Neural progenitor cell (in vitro differentiated cells): ENCODE measurements at regions not wholly inside any gene's neighbourhood (a gene's known extent, or its start where the extent isn't known, plus 50 kb on each side); places are given as distances from the start of the nearest gene placed in this dataset.

ENCODE experiments used
- DNase-seq: peaks from one replicate; pipeline ENCODE4 v3.0.0-alpha.2; 2016; ENCODE audit warnings: low spot score
- H2AFZ ChIP-seq: fragments of 200-600 bp; sonication (generic); replicated peaks from 2 replicates; pipeline ENCODE4 v1.6.1; 2016; ENCODE audit warnings: antibody characterized with exemption
- H3F3A ChIP-seq: fragments of 200-600 bp; sonication (generic); 2 replicates; pipeline ENCODE4 v1.6.1; 2016; ENCODE audit warnings: antibody characterized with exemption, low read depth
- H3K27ac ChIP-seq: fragments of 200-600 bp; sonication (generic); 2 replicates; pipeline ENCODE4 v1.5.1; 2016; ENCODE audit warnings: mild to moderate bottlenecking
- H3K27me3 ChIP-seq: fragments of 200-600 bp; sonication (generic); 2 replicates; pipeline ENCODE4 v1.6.1; 2016; ENCODE audit warnings: mild to moderate bottlenecking, moderate library complexity
- H3K36me3 ChIP-seq: fragments of 200-600 bp; sonication (generic); 2 replicates; pipeline ENCODE4 v1.5.1; 2016
- H3K4me1 ChIP-seq: fragments of 200-600 bp; sonication (generic); 2 replicates; pipeline ENCODE4 v1.6.1; 2016; ENCODE audit warnings: mixed run types
- H3K4me2 ChIP-seq: fragments of 200-600 bp; sonication (generic); 2 replicates; pipeline ENCODE4 v1.6.1; 2016
- H3K4me3 ChIP-seq: fragments of 200-600 bp; sonication (generic); 2 replicates; pipeline ENCODE4 v1.5.1; 2016
- H3K79me2 ChIP-seq: fragments of 200-600 bp; sonication (generic); 2 replicates; pipeline ENCODE4 v1.6.1; 2016; ENCODE audit warnings: low read depth
- H3K9ac ChIP-seq: fragments of 200-600 bp; sonication (generic); 2 replicates; pipeline ENCODE4 v1.6.1; 2016
- H3K9me3 ChIP-seq: fragments of 200-600 bp; sonication (generic); 2 replicates; pipeline ENCODE4 v1.5.1; 2016; ENCODE audit warnings: low read depth
- H4K20me1 ChIP-seq: fragments of 200-600 bp; sonication (generic); 2 replicates; pipeline ENCODE4 v1.6.1; 2016; ENCODE audit warnings: low read depth
- H3K27ac Mint-ChIP-seq: 3 replicates; pipeline ENCODE4 v1.8.0; 2021; ENCODE audit warnings: mixed read lengths
- H3K27me3 Mint-ChIP-seq: 2 replicates; pipeline ENCODE4 v1.8.0; 2022; ENCODE audit warnings: low read depth, mild to moderate bottlenecking, inconsistent platforms, moderate library complexity, mixed read lengths; ENCODE audit not compliant: insufficient read depth
- H3K36me3 Mint-ChIP-seq: 3 replicates; pipeline ENCODE4 v1.8.0; 2021; ENCODE audit warnings: mixed read lengths
- H3K4me1 Mint-ChIP-seq: 3 replicates; pipeline ENCODE4 v1.8.0; 2021; ENCODE audit warnings: mixed read lengths
- H3K4me3 Mint-ChIP-seq: 3 replicates; pipeline ENCODE4 v1.8.0; 2021; ENCODE audit warnings: mild to moderate bottlenecking, moderate library complexity, mixed read lengths
- H3K9me3 Mint-ChIP-seq: 3 replicates; pipeline ENCODE4 v1.8.0; 2020; ENCODE audit warnings: mixed read lengths
- EZH2 ChIP-seq: fragments of 200-600 bp; sonication (generic); IDR thresholded peaks from 2 replicates; pipeline ENCODE4 v1.6.1; 2017; ENCODE audit warnings: antibody characterized with exemption, mild to moderate bottlenecking, moderate library complexity
- EZH2phosphoT487 ChIP-seq: fragments of 200-600 bp; sonication (generic); IDR thresholded peaks from 2 replicates; pipeline ENCODE4 v1.6.1; 2017; ENCODE audit warnings: antibody characterized with exemption
- TF ChIP-seq, protein P1 (sequence below): fragments of 200-600 bp; sonication (generic); IDR thresholded peaks from 2 replicates; pipeline ENCODE4 v1.5.1; 2017; ENCODE audit warnings: antibody characterized with exemption, mild to moderate bottlenecking

DNA sequence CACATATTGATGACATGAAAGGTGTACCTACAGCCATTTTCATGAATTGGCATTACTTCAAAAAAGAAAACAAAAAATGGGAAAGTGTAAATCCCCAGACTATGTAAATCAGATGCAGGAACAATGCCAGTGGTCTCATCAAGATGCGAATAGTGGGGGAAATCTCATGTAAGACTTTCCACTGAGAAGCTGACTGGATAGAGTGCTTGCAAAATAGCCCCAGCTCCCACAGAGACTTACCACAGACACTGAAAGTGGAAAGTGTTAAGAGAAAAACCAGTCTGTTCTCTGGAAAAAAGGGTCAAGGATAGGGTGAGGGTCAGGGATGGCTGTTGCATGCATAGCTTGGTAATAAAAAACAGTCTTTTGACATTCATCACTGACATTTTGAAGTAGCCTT lies 73.2 kb upstream of the ARMCX2 start:
- no peak overlapping the region for H2AFZ ChIP-seq
- H3K27me3 ChIP-seq: no peaks in the 10 kb centered on the region
- Mint-ChIP-seq H3K36me3 (no peaks in the 10 kb centered on the region), H3K9me3 (peaks cover 6% of the 10 kb centered on the region), H3K27me3 (no peaks in the 10 kb centered on the region), H3K27ac (no peak overlapping the region), H3K4me1 (no peaks in the 10 kb centered on the region), H3K4me3 (no peak overlapping the region)
- no peaks in the 10 kb centered on the region for H3K4me1 ChIP-seq
- no peaks in the 10 kb centered on the region for H3K79me2 ChIP-seq
- no peaks in the 10 kb centered on the region for H3K9me3 ChIP-seq
- H3K9ac ChIP-seq: no peak overlapping the region
- H4K20me1 ChIP-seq: no peaks in the 10 kb centered on the region
- H3K27ac ChIP-seq: no peak overlapping the region
- no peak for DNase-seq
- no peaks in the 10 kb centered on the region for H3F3A ChIP-seq
- no peak overlapping the region for H3K4me2 ChIP-seq
- no peaks in the 10 kb centered on the region for H3K36me3 ChIP-seq
- TF ChIP-seq, protein P1, sequence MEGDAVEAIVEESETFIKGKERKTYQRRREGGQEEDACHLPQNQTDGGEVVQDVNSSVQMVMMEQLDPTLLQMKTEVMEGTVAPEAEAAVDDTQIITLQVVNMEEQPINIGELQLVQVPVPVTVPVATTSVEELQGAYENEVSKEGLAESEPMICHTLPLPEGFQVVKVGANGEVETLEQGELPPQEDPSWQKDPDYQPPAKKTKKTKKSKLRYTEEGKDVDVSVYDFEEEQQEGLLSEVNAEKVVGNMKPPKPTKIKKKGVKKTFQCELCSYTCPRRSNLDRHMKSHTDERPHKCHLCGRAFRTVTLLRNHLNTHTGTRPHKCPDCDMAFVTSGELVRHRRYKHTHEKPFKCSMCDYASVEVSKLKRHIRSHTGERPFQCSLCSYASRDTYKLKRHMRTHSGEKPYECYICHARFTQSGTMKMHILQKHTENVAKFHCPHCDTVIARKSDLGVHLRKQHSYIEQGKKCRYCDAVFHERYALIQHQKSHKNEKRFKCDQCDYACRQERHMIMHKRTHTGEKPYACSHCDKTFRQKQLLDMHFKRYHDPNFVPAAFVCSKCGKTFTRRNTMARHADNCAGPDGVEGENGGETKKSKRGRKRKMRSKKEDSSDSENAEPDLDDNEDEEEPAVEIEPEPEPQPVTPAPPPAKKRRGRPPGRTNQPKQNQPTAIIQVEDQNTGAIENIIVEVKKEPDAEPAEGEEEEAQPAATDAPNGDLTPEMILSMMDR: no peak
- no peak for TF ChIP-seq EZH2
- TF ChIP-seq EZH2phosphoT487: no peak
- no peak overlapping the region for H3K4me3 ChIP-seq

DNA sequence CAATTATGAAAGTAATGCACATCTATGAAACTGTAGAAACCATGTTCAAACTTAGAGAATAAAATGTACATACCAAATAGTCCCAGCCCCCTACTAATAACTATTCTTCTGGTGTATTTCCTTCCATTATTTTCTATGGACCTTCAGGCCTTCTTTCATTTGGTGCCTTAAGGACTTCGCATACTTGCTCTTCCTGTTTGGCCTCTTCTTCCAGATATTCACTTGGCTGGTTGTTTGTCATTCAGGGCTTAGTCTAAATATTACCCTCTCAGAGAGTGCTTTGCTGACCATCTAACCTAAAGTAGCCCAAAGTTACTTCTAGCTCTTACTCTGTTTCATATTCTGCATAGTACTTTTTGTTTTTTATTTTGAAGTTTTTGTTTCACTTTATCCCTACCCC lies 70.3 kb upstream of the ARMCX2 start:
- Mint-ChIP-seq H3K27me3 (no peaks in the 10 kb centered on the region), H3K9me3 (no peaks in the 10 kb centered on the region), H3K27ac (no peak overlapping the region), H3K4me3 (no peak overlapping the region), H3K4me1 (no peaks in the 10 kb centered on the region), H3K36me3 (no peaks in the 10 kb centered on the region)
- H3K9ac ChIP-seq: no peak overlapping the region
- no peak overlapping the region for H3K4me3 ChIP-seq
- H3K79me2 ChIP-seq: no peaks in the 10 kb centered on the region
- no peaks in the 10 kb centered on the region for H3K4me1 ChIP-seq
- H3K4me2 ChIP-seq: no peak overlapping the region
- H4K20me1 ChIP-seq: no peaks in the 10 kb centered on the region
- no peaks in the 10 kb centered on the region for H3K9me3 ChIP-seq
- DNase-seq: no peak
- H3K36me3 ChIP-seq: no peaks in the 10 kb centered on the region
- no peaks in the 10 kb centered on the region for H3K27me3 ChIP-seq
- no peak overlapping the region for H3K27ac ChIP-seq
- TF ChIP-seq EZH2phosphoT487 (no peak), EZH2 (no peak)
- TF ChIP-seq, protein P1: no peak
- no peak overlapping the region for H2AFZ ChIP-seq
- H3F3A ChIP-seq: no peaks in the 10 kb centered on the region
